ENCODE measurements at regions not wholly inside any gene's neighbourhood (a gene's known extent, or its start where the extent isn't known, plus 50 kb on each side); places are given as distances from the start of the nearest gene placed in this dataset.
"Not testable (repeated sequence)": the region's sequence is repeated elsewhere in the genome, so short reads cannot be mapped to it uniquely, and the experiment has no call there.

DNA sequence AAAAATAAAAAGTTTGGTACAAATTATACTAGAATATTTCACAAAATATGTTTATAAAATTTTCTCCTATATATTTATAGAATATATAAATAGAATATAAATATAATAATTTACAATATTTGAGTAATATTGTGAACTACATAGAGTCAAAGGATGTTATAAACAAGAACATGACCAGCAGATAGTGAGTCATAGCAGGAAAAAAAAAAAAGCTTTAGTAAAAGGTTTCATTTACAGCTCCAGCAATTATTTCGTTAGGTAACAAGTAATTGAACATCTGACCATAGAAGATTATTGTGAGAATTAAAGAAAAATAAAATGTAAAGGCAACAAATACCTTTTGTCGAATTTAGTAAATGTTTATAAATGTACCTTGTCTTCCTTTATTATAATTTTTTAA is 864.1 kb downstream of the PCDH17 start:
- no peaks in the 10 kb centered on the region for H3K27me3 ChIP-seq (ENCODE audit: insufficient read depth in 3 of 3, low read length in 2 of 3)
- H3K27ac ChIP-seq, result no peak overlapping the region
- H3K9me3 ChIP-seq, result no peaks in the 10 kb centered on the region
- no peak overlapping the region for H3K4me3 ChIP-seq
- no peaks in the 10 kb centered on the region for H3K36me3 ChIP-seq (ENCODE audit: insufficient read depth in 1 of 2, low read depth in 1 of 2)
- DNase-seq (no peak), ATAC-seq (no peak)
- intact Hi-C loops (cut with DNase I), result no loop called here
- H3K4me1 ChIP-seq, result no peaks in the 10 kb centered on the region
- TF ChIP-seq, protein P1, sequence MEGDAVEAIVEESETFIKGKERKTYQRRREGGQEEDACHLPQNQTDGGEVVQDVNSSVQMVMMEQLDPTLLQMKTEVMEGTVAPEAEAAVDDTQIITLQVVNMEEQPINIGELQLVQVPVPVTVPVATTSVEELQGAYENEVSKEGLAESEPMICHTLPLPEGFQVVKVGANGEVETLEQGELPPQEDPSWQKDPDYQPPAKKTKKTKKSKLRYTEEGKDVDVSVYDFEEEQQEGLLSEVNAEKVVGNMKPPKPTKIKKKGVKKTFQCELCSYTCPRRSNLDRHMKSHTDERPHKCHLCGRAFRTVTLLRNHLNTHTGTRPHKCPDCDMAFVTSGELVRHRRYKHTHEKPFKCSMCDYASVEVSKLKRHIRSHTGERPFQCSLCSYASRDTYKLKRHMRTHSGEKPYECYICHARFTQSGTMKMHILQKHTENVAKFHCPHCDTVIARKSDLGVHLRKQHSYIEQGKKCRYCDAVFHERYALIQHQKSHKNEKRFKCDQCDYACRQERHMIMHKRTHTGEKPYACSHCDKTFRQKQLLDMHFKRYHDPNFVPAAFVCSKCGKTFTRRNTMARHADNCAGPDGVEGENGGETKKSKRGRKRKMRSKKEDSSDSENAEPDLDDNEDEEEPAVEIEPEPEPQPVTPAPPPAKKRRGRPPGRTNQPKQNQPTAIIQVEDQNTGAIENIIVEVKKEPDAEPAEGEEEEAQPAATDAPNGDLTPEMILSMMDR (IDR thresholded peaks at IDR 0.05), result no peak
- WGBS, 3 donors, result 68 to 87% (median 69%) methylated on average over 2 of the region's 2 CpGs

DNA sequence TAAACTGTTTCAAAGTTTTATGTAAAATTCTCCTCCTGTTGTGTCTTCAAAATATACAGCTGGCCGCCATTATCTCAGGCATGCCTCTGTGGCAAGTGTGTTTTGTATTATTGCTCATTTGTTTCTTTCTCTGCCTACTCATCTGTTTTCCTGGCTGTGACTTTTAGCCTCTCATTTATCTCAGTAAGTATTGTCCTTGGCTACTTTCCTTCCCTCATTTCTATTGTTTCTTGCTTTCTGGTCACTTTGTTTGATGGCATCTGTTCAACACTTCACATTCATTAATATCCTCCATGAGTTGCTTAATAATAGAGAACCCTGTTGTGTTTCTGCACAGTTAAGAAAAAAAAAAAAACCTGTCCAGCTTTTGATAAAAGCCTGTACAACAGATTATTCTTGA is 869.4 kb downstream of the PCDH17 start:
- no peaks in the 10 kb centered on the region for H3K4me1 ChIP-seq
- no peak overlapping the region for H3K4me3 ChIP-seq
- intact Hi-C loops (cut with DNase I), result no loop called here
- H3K9me3 ChIP-seq, result no peaks in the 10 kb centered on the region
- ATAC-seq (no peak), DNase-seq (no peak)
- no peaks in the 10 kb centered on the region for H3K27me3 ChIP-seq (ENCODE audit: insufficient read depth in 3 of 3, low read length in 2 of 3)
- 89 to 91% (median 90%) methylated on average over 1 of the region's 1 CpG for WGBS, 3 donors
- H3K27ac ChIP-seq, result no peak overlapping the region
- H3K36me3 ChIP-seq (ENCODE audit: insufficient read depth in 1 of 2, low read depth in 1 of 2), result no peaks in the 10 kb centered on the region
- TF ChIP-seq, protein P1 (IDR thresholded peaks at IDR 0.05), result no peak

DNA sequence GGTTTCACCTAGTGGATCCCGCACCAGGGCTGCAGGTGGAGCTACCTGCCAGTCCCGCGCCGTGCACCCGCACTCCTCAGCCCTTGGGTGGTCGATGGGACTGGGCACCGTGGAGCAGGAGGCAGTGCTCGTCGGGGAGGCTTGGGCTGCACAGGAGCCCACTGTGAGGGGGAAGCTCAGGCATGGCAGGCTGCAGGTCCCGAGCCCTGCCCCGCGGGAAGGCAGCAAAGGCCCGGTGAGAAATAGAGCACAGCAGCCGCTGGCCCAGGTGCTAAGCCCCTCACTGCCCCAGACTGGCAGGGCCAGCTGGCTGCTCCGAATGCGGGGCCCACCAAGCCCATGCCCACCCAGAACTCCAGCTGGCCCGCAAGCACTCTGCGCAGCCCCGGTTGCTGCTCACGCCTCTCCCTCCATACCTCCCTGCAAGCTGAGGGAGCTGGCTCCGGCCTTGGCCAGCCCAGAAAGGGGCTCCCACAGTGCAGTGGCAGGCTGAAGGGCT is 872.7 kb downstream of the PCDH17 start:
- H3K27me3 ChIP-seq (ENCODE audit: insufficient read depth in 3 of 3, low read length in 2 of 3); H3K4me1 ChIP-seq; H3K27ac ChIP-seq; H3K9me3 ChIP-seq; H3K36me3 ChIP-seq (ENCODE audit: insufficient read depth in 1 of 2, low read depth in 1 of 2); H3K4me3 ChIP-seq; intact Hi-C loops (cut with DNase I); ATAC-seq: not testable (repeated sequence)
- peak in 1 of 2 donors; percentile 38 for DNase-seq
- 89 to 95% (median 94%) methylated on average over 19 to 21 of the region's 21 CpGs for WGBS, 3 donors

DNA sequence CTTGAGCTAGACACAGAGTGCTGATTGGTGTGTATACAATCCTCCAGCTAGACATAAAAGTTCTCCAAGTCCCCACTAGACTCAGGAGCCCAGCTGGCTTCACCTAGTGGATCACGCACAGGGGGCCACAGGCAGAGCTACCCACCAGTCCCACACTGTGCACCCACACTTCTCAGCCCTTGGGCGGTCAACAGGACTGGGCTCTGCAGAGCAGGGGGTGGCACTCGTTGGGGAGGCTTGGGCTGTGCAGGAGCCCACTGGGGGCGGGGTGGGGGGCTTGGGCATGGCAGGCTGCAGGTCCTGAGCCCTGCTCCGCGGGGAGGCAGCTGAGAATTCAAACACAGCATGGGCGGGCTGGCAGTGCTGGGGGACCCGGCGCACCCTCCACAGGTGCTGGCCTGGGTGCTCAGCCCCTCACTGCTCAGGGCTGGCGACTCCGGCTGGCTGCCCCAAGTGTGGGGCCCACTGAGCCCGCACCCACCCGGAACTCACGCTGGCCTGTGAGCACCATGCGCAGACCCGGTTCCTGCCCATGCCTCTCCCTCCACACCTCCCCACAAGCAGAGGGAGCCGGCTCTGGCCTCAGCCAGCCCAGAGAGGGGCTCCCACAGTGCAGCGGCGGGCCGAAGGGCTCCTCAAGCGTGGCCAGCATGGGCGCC is 873.8 kb downstream of the PCDH17 start:
- H3K36me3 ChIP-seq (ENCODE audit: insufficient read depth in 1 of 2, low read depth in 1 of 2); H3K4me1 ChIP-seq; H3K9me3 ChIP-seq; H3K4me3 ChIP-seq; DNase-seq; intact Hi-C loops (cut with DNase I); H3K27ac ChIP-seq; ATAC-seq; H3K27me3 ChIP-seq (ENCODE audit: insufficient read depth in 3 of 3, low read length in 2 of 3): not testable (repeated sequence)
- 89 to 92% (median 92%) methylated on average over 19 to 22 of the region's 22 CpGs for WGBS, 3 donors

DNA sequence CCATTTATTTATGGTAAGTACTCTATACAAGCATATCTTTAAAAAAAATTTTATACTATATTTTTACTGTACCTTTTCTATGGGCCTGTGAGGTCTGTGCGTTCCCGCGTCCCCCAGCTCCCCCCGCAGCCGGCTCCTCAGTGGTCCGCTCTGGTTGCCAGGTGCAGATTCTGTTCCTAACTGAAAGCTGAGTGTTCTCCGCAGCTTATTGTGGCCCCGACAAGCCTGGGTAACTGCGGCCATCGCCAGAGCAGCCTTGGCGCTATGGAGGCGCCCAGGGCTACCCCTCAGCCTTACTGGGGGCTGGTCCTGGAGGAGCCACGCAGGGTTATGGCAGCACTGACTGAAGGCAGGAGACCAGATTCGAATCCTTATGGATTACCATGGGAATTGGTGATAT is 896.8 kb downstream of the PCDH17 start:
- H3K36me3 ChIP-seq (ENCODE audit: insufficient read depth in 1 of 2, low read depth in 1 of 2), result no peaks in the 10 kb centered on the region
- no peaks in the 10 kb centered on the region for H3K27me3 ChIP-seq (ENCODE audit: insufficient read depth in 3 of 3, low read length in 2 of 3)
- ATAC-seq (no peak), DNase-seq (no peak)
- H3K4me1 ChIP-seq, result no peaks in the 10 kb centered on the region
- intact Hi-C loops (cut with DNase I), result no loop called here
- no peak overlapping the region for H3K27ac ChIP-seq
- no peaks in the 10 kb centered on the region for H3K9me3 ChIP-seq
- H3K4me3 ChIP-seq, result no peak overlapping the region
- 91 to 95% (median 93%) methylated on average over 14 of the region's 14 CpGs for WGBS, 3 donors
- TF ChIP-seq, protein P1 (IDR thresholded peaks at IDR 0.05), result no peak

DNA sequence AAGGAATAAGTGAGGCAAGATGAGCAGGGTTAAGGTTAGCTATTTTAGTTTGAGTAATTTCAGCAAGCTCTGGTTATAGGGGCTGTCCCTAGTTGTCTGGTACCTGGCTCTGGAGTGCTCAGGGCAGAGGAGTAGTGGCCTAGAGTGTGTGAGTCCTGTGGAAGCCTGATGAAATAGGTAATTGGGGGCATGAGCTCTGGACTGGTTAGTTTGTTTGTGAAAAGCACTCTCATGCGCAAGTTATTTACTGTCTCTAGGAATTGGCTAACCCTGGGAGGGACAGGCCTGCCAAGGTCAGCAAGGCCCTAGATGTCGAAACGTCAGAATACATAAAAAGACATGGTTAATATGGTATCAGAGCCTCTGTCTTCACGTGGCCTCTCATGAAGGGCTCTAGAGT is 900.1 kb downstream of the PCDH17 start:
- H3K36me3 ChIP-seq (ENCODE audit: insufficient read depth in 1 of 2, low read depth in 1 of 2), result no peaks in the 10 kb centered on the region
- ATAC-seq (no peak), DNase-seq (no peak)
- no peaks in the 10 kb centered on the region for H3K9me3 ChIP-seq
- intact Hi-C loops (cut with DNase I), result no loop called here
- WGBS, 3 donors, result 82 to 83% (median 82%) methylated on average over 4 of the region's 4 CpGs
- H3K27ac ChIP-seq, result no peak overlapping the region
- H3K27me3 ChIP-seq (ENCODE audit: insufficient read depth in 3 of 3, low read length in 2 of 3), result no peaks in the 10 kb centered on the region
- H3K4me3 ChIP-seq, result no peak overlapping the region
- H3K4me1 ChIP-seq, result no peaks in the 10 kb centered on the region
- TF ChIP-seq, protein P1 (IDR thresholded peaks at IDR 0.05), result no peak

Measured in psoas muscle (tissue), 7 donors.